Activated T-cell treated with anti-CD3 and anti-CD28 coated beads, Interleukin-2, amount 50 U/mL, for 72 hours (primary cell): ENCODE measurements at regions not wholly inside any gene's neighbourhood (a gene's known extent, or its start where the extent isn't known, plus 50 kb on each side); places are given as distances from the start of the nearest gene placed in this dataset.

ENCODE experiments used
- ATAC-seq, 2 donors: fragments of 150-1000 bp; cut with Tn5 transposase; replicated peaks in 1 of 2; 2 replicates each; pipeline ENCODE4 v1.10.0; 2021; ENCODE audit warnings: moderate library complexity in 2 of 2, mild to moderate bottlenecking in 1 of 2
- DNase-seq, 2 donors: peaks; one replicate each; pipeline ENCODE4 v3.0.0; 2021 to 2022; ENCODE audit warnings: mixed read lengths in 1 of 2
- H3K27ac Mint-ChIP-seq: one replicate; pipeline ENCODE4 v1.8.0; 2022; ENCODE audit warnings: mild to moderate bottlenecking, moderate library complexity, mixed read lengths
- H3K27me3 Mint-ChIP-seq: one replicate; pipeline ENCODE4 v1.8.0; 2022; ENCODE audit warnings: low read depth, mixed read lengths
- H3K36me3 Mint-ChIP-seq, 2 donors: one replicate each; pipeline ENCODE4 v1.8.0; 2022; ENCODE audit warnings: mixed read lengths in 2 of 2, mild to moderate bottlenecking in 1 of 2; ENCODE audit not compliant: insufficient read depth in 2 of 2
- H3K4me1 Mint-ChIP-seq: one replicate; pipeline ENCODE4 v1.8.0; 2022; ENCODE audit warnings: low read depth, mixed read lengths
- H3K4me3 Mint-ChIP-seq, 2 donors: one replicate each; pipeline ENCODE4 v1.8.0; 2022; ENCODE audit warnings: mild to moderate bottlenecking in 2 of 2, mixed read lengths in 2 of 2, moderate library complexity in 2 of 2
- H3K9me3 Mint-ChIP-seq, 2 donors: one replicate each; pipeline ENCODE4 v1.8.0; 2022; ENCODE audit warnings: mixed read lengths in 2 of 2

DNA sequence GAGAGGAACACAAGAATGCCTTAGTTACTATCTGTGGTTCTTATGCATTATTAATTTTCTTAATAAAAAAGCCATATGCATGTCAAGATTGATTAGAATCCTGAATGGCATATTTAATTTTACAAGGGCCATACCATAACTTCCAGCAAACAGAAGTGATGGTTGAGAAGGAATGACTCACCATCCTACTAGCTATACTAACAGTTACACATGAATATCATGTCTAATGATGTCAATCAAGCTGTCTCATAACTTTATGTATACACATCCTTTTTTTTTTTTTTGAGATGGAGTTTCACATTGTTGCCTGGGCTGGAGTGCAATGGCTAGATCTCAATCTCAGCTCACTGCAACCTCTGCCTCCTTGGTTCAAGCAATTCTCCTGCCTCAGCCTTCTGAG, 1123.9 kb downstream of the NLGN4Y start:
- DNase-seq: no peak
- Mint-ChIP-seq H3K27ac (no peak overlapping the region), H3K36me3 (no peaks in the 10 kb centered on the region), H3K4me3 (no peak overlapping the region), H3K9me3 (no peaks in the 10 kb centered on the region), H3K4me1 (no peaks in the 10 kb centered on the region), H3K27me3 (no peaks in the 10 kb centered on the region)
- no peak for ATAC-seq

DNA sequence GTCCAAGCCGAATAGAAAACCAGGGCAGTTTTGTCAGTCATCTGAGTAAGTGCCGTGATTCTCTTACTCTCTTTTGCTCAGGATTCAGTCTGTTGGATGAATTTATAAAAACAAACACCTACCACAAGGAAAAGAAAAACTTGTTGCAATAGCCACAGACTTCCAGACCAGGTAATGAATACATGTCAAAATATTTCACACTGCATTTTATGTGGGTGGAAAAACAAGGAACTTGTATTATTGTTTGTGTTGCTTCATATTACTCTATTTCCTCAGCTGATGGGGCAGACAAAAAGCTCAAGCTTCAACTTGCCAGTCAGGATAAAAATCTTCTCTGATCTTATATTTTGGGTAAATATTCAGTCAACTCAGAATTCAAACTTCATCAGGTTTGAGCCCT, 1125.7 kb downstream of the NLGN4Y start:
- ATAC-seq (no peak), DNase-seq (no peak)
- no peak overlapping the region for H3K4me3 Mint-ChIP-seq
- H3K4me1 Mint-ChIP-seq: no peaks in the 10 kb centered on the region
- no peaks in the 10 kb centered on the region for H3K9me3 Mint-ChIP-seq
- H3K27ac Mint-ChIP-seq: no peak overlapping the region
- H3K36me3 Mint-ChIP-seq: no peaks in the 10 kb centered on the region
- no peaks in the 10 kb centered on the region for H3K27me3 Mint-ChIP-seq

DNA sequence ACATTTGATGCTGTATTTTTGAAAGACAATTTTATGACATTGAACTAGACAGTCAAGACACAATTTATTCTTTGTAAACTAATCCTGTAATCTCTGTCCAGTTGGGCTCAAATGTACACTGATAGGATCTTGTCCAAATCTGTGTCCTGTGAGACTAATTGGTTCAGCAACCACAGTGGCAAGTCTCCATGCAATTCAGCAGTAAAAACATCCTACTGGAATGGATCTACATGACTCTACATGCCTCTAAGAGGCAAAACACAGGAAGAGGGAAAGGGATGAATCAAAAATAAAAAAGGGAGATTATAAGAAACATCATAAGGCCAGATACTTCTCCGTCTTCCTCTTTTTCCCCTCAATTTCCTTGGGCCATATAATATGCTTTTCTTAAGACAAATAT, 1164.2 kb downstream of the NLGN4Y start:
- Mint-ChIP-seq H3K4me3 (no peak overlapping the region), H3K4me1 (no peaks in the 10 kb centered on the region), H3K27me3 (no peaks in the 10 kb centered on the region), H3K36me3 (no peaks in the 10 kb centered on the region), H3K27ac (no peak overlapping the region), H3K9me3 (peaks cover 0 to 2% of the 10 kb centered on the region in 2 donors)
- DNase-seq (no peak), ATAC-seq (no peak)

DNA sequence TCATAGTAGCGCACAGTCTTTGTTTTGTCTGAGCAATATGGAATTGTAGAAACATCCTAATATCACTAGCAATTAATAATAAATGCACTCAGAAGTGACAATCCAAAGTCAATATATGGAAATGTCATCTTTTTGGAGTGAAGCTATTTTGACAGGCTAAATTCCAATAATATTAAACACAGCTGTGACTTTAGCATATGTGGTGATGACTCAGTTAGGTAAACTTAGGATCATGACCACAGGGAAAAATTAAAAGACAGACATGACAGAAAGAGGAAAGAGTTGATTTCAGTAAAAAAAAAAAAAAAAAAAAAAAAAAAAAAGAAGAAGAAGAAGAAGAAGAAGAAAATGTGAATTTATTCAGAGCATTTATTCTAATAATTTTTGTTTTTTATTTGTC, 1165.7 kb downstream of the NLGN4Y start:
- Mint-ChIP-seq H3K4me1 (no peaks in the 10 kb centered on the region), H3K27me3 (no peaks in the 10 kb centered on the region), H3K36me3 (no peaks in the 10 kb centered on the region), H3K4me3 (no peak overlapping the region), H3K9me3 (no peaks in the 10 kb centered on the region), H3K27ac (no peak overlapping the region)
- ATAC-seq (no peak), DNase-seq (no peak)

DNA sequence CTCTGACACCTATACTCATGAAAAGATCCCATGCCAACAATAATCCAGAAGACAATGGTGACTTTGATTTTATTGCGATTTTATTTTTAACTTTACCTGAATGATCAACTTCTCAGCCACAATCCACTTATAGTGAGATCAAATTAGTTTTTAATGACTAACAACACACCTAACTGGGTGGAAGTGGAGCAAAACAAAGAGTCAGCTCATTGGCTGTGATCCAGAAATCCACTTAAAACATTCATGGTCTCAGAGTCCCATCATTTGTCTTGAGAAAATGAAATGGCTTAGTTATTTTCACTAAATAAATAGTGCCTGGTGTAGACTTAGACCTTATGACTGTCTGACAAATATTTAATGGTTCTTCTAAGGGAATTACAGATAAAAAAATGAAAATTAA, 1177.8 kb downstream of the NLGN4Y start:
- H3K4me1 Mint-ChIP-seq: no peaks in the 10 kb centered on the region
- H3K27me3 Mint-ChIP-seq: no peaks in the 10 kb centered on the region
- ATAC-seq (no peak), DNase-seq (no peak)
- no peaks in the 10 kb centered on the region for H3K36me3 Mint-ChIP-seq
- no peak overlapping the region for H3K4me3 Mint-ChIP-seq
- no peaks in the 10 kb centered on the region for H3K9me3 Mint-ChIP-seq
- no peak overlapping the region for H3K27ac Mint-ChIP-seq

DNA sequence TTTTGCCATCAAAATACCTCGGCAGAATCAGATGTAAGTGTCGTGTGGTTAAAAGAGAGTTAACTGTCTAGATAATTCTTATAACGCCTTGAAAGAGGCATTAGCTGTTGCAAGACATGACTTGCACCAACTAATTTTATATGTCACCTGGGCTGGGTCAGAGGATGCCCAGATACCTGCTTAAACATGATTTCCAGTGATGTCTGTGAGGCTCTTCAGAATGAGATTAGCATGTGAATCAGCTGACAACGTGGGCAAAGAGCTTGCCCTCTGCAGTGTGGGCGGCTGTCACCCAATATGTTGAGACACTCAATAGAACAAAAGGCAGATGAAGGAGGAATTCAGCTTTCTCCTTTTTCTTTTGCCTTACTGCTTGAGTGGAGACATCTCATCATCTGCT, 1180.6 kb downstream of the NLGN4Y start:
- no peak for ATAC-seq
- no peaks in the 10 kb centered on the region for H3K36me3 Mint-ChIP-seq
- no peaks in the 10 kb centered on the region for H3K27me3 Mint-ChIP-seq
- H3K9me3 Mint-ChIP-seq: peaks cover 0 to 2% of the 10 kb centered on the region in 2 donors
- no peaks in the 10 kb centered on the region for H3K4me1 Mint-ChIP-seq
- DNase-seq: no peak
- H3K4me3 Mint-ChIP-seq: no peak overlapping the region
- H3K27ac Mint-ChIP-seq: no peak overlapping the region

DNA sequence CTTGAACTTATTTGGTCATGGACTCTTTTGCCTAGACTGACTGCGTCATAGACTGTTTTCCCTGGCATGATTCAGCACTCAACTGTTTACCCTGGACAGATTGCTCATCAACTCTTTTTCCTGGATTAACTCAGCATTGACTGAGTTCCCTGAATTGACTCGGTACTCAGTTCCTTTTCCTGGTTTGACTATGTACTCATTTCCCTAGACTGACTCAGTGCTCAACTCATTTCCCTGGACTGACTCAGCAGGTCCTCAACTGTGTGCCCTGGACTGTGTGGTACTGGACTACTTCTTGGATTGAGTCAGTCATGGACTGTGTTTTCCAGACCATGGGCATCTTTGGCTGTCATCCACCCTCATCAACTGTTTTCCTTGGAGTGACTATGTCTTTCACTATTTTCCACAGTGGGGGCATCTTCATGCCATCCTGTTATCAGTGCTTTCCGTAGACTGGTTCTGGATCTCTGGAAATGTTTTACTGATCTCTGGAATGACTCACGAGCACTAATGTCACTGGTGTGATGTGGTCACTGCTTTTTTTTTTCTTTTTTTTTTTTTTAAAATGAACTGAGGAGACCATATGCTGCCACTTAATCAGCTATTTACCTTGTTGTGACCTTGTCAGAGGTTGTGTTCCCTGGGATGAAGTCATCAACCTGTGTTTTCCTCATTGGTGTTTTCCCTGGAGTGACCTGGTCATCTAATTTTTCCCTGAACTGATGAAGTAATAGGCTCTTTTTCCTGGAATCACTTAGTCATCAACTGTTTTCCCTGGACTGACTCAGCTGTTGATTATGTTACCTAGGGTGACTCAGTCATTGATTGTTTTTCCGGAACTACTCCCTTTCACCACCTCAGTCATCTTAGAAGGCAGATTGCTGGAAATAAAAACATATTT, 1225.5 kb downstream of the NLGN4Y start:
- ATAC-seq (peak in 1 of 2 donors; percentile 50), DNase-seq (no peak)
- no peaks in the 10 kb centered on the region for H3K4me1 Mint-ChIP-seq
- H3K36me3 Mint-ChIP-seq: peaks cover 0 to 4% of the 10 kb centered on the region in 2 donors
- no peak overlapping the region for H3K27ac Mint-ChIP-seq
- H3K9me3 Mint-ChIP-seq: peaks cover 0 to 11% of the 10 kb centered on the region in 2 donors
- no peaks in the 10 kb centered on the region for H3K27me3 Mint-ChIP-seq
- H3K4me3 Mint-ChIP-seq: no peak overlapping the region

DNA sequence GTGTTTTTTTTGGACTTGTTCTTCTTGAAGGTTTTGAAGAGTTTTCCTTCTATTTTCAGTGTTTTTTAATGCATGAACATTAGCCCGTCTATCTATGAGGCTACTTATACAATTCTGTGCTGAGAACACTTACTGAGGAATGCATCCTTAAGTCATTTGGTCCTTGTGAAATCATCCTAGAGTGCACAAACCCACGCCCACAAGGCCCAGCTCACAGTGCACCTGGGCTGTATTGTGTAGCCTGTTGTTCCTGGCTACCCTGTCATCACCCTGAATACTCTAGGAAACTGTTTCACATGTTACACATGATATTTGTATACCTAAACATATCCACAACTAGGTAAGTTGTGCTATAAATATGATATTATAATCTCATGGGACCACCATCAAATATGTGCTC, 1226.7 kb downstream of the NLGN4Y start:
- Mint-ChIP-seq H3K27ac (no peak overlapping the region), H3K27me3 (no peaks in the 10 kb centered on the region), H3K36me3 (peaks cover 0 to 4% of the 10 kb centered on the region in 2 donors), H3K4me3 (no peak overlapping the region), H3K9me3 (peaks cover 0 to 9% of the 10 kb centered on the region in 2 donors), H3K4me1 (no peaks in the 10 kb centered on the region)
- DNase-seq (no peak), ATAC-seq (no peak)

DNA sequence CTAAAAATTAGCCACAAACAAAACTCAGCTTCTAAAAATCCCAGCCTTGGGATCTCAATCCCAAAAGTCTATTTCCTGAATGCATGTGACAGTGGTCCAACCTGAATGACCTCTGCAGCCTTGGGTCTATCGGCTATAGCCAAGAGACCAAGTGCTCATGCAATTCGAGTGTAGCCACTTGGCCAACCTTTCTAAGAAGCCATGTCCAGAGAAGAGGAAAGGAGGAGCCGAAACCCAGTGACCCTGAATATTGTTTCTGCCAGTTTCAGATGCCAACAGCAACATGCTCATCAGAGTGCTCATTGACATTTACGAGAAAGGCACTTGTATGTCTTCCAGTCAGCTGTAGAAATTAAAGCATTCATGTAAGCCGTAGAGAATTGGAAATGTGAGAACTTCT, 1231.9 kb downstream of the NLGN4Y start:
- Mint-ChIP-seq H3K36me3 (no peaks in the 10 kb centered on the region), H3K4me1 (no peaks in the 10 kb centered on the region)
- DNase-seq: no peak

DNA sequence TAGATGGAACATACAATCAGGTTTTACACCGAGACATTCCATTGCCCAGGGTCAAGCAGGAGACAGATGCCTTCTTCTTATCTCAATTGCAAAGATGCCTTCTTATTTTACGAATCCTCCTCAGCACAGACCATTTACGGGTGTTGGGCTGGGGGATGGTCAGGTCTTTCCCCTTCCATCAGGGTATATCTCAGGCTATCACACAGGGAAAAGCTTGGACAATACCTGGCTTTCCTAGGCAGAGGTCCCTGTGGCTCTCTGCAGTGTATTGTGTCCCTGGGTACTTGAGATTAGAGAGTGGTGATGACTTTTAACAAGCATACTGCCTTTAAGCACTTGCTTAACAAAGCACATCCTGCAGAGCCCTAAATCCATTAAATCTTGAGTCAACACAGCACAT, 1249.2 kb downstream of the NLGN4Y start:
- ATAC-seq (no peak), DNase-seq (no peak)
- Mint-ChIP-seq H3K27ac (no peak overlapping the region), H3K9me3 (peaks cover 0 to 4% of the 10 kb centered on the region in 2 donors), H3K4me3 (no peak overlapping the region), H3K27me3 (no peaks in the 10 kb centered on the region), H3K36me3 (no peaks in the 10 kb centered on the region), H3K4me1 (no peaks in the 10 kb centered on the region)

More for the DNA sequence above, 1231.9 kb downstream of the NLGN4Y start:
- Mint-ChIP-seq H3K4me3 (no peak overlapping the region), H3K27me3 (no peaks in the 10 kb centered on the region), H3K9me3 (no peaks in the 10 kb centered on the region), H3K27ac (no peak overlapping the region)
- no peak for ATAC-seq

DNA sequence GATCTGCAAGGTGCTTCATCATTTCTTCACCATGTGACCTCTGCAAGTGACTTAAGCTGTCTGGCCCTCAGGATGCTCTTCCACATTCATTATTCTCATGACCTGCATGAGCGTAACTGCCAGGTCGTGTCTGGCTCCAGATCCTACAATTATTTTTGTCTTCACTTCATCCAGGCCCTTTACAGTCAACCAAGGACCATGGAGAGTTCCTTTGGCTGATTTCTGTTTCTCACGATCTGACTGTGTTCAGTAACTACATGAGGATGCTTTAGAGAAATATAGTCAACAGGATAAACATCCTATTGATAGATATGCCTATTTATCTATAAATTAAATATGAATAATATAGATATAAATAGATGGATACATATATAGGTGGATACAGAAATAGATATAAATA, 1251.6 kb downstream of the NLGN4Y start:
- no peak overlapping the region for H3K27ac Mint-ChIP-seq
- peaks cover 0 to 5% of the 10 kb centered on the region in 2 donors for H3K9me3 Mint-ChIP-seq
- ATAC-seq: no peak

DNA sequence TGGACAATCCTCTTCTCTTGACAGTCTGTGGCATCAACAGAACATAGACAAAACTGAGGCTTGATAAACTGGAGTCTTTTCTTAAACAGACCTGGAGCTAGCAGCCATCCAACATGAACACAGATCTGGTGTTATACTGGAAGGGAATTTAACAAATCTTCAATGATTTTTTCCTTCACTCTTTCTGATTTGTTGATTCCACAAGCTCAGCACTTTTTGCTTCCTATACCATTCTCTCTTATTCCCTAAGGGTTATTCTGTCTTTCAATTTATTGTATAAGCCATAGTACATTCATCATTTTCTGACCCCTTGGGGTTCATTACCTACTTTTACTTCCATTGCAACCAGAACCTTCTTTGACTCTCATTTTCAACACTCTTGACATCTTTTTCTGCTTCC, 1255.6 kb downstream of the NLGN4Y start:
- H3K4me1 Mint-ChIP-seq: no peaks in the 10 kb centered on the region
- no peak overlapping the region for H3K4me3 Mint-ChIP-seq
- no peaks in the 10 kb centered on the region for H3K27me3 Mint-ChIP-seq
- ATAC-seq (no peak), DNase-seq (no peak)
- H3K27ac Mint-ChIP-seq: no peak overlapping the region
- peaks cover 0 to 2% of the 10 kb centered on the region in 2 donors for H3K9me3 Mint-ChIP-seq
- no peaks in the 10 kb centered on the region for H3K36me3 Mint-ChIP-seq

More for the DNA sequence above, 1251.6 kb downstream of the NLGN4Y start:
- Mint-ChIP-seq H3K4me1 (no peaks in the 10 kb centered on the region), H3K4me3 (no peak overlapping the region), H3K36me3 (no peaks in the 10 kb centered on the region), H3K27me3 (no peaks in the 10 kb centered on the region)
- DNase-seq: no peak

DNA sequence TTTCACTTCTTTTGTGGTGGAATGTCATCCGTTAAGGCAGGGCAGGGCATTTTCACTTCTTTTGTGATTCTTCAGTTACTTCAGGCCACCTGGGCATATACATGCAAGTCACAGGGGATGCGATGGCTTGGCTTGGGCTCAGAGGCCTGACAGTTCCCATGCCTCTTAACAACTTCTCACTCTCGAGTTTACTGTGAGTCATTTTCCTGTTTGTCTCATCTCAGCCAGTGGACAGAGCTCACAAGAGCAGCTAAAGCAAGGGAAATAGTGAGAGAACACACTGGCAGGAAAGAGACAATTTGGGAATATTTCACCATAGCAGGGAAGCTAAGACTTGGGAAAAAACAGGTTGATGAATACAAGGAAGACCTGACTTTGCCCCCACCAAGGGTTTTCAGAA, 1275.7 kb downstream of the NLGN4Y start:
- no peak overlapping the region for H3K4me3 Mint-ChIP-seq
- no peak for DNase-seq

DNA sequence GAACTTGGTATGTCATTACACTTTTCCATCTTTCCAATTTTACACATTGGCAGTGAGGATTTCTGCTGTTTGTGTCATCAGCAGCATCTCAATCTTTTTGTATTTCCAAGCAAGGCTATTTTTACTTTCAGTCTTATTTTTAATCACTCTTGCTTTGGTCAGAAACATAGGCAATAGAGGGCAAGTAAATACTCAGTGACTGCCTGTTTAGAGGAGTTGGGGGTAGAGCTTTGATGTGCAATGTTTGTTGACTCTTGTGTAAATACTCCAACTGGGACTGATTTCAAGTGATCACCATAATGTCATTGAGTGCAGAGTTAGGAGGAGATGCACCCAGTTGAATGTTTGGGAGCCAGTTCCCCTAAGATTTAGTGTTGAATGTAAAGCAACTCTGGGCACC, 1281.7 kb downstream of the NLGN4Y start:
- Mint-ChIP-seq H3K27ac (no peak overlapping the region), H3K4me3 (no peak overlapping the region), H3K27me3 (no peaks in the 10 kb centered on the region), H3K36me3 (no peaks in the 10 kb centered on the region), H3K9me3 (no peaks in the 10 kb centered on the region), H3K4me1 (no peaks in the 10 kb centered on the region)
- DNase-seq (no peak), ATAC-seq (no peak)

More for the DNA sequence above, 1275.7 kb downstream of the NLGN4Y start:
- H3K9me3 Mint-ChIP-seq: no peaks in the 10 kb centered on the region
- no peak for ATAC-seq
- no peaks in the 10 kb centered on the region for H3K27me3 Mint-ChIP-seq
- no peaks in the 10 kb centered on the region for H3K4me1 Mint-ChIP-seq
- no peaks in the 10 kb centered on the region for H3K36me3 Mint-ChIP-seq
- no peak overlapping the region for H3K27ac Mint-ChIP-seq
